ENCODE measurements at regions not wholly inside any gene's neighbourhood (a gene's known extent, or its start where the extent isn't known, plus 50 kb on each side); places are given as distances from the start of the nearest gene placed in this dataset.
A peak's percentile ranks its signal among the peaks of the same experiment; 100 is the strongest.
"Not testable (repeated sequence)": the region's sequence is repeated elsewhere in the genome, so short reads cannot be mapped to it uniquely, and the experiment has no call there.

DNA sequence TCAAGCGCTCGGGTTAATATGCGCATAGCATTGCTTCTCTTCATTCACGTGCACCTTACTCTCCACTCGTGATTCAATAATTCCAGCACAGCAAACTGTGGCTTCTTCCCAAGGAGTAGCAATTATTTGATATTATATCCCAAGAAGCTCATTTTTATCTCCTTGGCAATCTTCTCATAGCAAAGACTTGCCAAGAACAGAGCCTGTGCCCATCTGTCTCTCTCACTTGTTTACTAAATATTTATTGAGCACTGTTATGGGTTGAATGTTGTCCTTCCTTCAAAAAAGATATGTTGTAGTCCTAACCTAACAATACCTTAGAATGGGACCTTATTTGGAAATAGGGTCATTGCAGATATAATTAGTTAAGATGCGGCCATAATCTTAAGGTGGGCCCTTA lies 233.7 kb downstream of the TFCP2L1 start:
- no peak for DNase-seq (ENCODE audit: low spot score)

DNA sequence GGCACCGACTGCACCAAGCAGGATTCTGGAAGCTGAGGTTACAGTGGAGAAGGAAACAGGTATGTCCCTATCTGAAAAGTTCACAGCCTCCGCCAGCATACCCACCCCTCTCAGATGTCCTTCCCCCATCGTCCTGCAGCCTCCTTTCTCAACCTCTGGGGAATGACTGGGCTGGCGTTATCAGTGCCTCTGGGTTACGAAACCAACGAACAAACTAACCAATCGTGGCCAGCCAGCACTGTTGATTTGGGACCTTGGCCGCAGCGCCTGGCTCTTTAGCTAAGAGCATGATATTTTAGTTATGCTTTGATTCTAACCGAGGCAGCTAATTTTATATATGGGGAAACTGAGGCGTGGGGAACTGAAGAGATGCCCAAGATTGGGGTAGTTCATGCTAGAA lies 233.0 kb downstream of the TFCP2L1 start:
- no peak for DNase-seq (ENCODE audit: low spot score)

DNA sequence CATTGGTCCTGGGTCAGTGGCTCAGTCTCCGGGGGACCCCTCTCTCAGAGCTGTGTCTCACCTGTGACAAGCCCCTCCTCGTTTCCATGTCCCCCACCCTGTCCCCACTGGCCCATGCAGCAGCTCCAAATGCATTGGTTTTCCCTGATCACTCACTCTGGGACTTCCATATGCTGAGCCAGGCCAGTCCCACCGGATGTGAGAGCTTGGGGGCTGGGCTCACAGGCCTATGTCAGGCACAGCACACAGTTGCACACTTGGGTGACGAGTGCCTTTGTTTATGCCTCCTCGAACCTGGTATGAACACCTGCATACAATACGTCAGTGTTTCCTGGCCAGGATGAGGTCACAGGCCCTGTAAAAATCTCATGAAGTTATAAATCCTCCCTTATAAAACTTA lies 232.5 kb downstream of the TFCP2L1 start:
- DNase-seq (ENCODE audit: low spot score): no peak

DNA sequence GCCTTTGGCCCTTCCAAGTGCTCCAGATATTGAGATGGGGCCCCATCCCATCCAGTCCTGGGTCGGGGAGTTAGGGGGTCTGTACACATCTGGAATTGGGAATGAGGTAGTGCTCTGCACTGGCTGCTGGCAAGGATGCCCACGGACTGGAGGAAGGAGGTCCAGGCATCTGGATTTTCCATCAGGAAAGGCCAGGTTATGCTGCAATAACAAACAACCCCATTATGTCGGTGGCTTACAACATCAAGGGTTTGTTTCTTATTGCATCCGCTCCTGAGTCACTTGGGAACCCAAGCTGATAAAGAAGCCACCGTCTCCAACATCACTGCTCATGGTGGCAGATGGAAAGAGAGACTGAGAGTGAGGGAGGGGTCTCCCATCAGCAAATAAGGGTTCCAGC lies 229.9 kb downstream of the TFCP2L1 start:
- no peak for DNase-seq (ENCODE audit: low spot score)

DNA sequence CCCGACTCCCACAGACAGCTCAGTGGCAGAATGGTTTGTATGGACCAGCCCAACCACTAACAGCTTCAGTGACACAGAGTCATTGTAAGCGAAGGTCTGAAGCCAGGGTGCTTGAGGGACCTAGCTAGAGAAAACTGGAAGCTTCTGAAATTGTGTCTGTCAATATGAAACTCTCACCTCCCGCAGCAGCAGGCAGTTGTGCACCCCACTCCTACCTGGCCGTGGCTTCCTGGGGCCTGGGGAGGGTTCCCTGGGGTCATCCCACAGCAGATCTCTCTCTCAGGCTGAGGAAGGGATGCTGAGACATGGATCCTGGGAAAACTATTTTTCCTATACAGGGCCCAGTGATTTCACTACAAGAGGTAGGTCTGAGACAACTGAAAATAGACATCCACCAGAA lies 229.5 kb downstream of the TFCP2L1 start:
- no peak for DNase-seq (ENCODE audit: low spot score)

DNA sequence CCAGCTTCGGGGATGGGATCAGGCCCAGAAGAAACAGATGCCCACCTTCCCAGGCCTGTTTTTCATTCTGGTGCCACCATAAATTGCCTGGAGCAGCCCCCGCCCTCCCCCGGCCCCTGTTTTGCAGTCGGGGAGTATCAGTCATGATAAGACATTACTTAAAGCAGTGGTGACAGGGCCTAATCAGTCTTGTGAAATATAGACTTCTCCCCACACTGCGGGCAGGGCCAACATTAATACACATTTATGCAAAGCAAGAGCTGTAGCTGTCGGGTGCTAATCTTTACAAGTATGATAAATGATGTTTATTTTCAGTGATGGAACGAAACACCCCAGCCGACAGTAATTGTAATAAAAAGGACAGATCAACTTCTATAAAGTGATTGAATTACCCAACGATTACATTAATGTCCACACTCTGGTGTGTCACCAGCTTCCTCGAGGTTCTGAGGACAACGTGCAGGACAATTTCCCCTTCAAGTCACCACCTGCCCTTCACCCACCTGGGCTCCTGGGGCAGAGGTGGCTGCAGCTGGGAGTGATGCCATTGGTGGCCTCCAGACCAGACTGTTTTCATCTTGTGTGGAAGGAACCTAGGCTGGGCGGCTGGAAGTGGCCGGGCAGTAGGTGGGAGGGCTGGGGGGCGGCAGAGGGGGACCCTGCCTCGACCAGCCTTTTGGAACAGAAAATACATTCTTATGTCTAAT lies 226.0 kb downstream of the TFCP2L1 start:
- DNase-seq (ENCODE audit: low spot score): no peak

DNA sequence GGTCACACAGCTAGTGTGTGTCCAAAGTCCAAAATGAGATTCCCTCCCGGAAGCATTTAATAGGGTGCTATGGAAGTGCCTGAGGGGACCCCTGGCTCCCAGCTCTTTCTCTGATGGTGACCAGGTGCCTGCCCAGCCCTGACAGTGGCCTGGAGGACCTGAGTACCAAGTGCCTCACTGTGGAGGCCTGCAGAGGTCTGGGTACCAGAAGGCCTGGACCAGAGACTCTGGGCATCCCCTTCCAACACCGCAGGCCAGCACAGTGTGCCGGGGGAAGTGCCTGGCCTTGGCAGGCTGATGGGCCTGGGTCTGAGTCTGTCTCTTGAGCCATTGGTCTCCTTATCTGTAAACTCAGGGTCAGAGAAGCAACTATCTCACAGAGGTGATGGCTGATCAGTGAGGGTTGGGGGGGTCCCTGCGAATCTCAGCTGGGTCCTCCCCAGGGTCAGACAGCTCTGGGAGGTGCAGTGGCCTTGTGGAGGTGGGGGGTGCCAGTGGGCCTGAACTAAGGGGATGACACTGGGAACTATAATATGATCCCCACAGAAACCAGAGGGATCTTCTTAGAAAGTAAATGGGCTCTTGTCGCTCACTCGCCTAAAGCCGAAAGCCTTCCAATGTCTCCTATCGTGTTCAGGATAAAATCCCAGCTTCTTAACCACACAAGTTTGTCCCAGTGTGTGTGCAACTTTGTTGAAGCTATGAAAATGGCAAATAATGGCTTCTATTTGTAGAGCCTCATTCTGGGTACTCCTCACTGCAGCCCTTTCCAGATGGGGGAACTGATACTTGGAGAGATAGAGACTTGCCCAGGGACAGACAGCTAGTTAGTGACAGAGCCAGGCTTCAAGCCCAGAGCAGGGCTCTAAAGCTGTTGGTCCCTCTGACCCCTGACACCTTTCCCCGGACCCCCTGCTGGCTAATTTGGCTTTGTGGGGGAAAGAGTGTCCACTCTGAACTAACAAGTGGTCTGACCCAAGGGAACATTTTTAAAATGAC lies 225.1 kb downstream of the TFCP2L1 start:
- no peak for DNase-seq (ENCODE audit: low spot score)

DNA sequence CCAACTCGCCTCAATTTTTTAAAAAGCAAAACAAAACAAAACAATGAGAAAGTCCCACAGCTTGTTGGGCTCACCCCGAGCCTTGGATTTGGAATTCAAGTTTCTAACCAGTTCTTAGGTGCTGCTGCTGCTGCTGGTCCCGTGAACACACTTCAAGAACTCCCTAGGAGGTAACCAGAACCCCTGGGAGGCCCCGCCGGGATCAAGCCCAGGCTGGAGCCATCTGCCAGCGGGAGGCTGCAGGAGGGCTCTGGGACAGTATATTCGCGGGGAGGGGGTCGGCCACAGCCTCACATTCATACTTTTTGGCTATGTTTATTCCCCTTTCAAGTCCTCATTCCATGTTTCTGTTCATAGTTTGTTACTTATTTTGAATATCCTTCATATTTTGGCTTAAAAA lies 223.4 kb downstream of the TFCP2L1 start:
- DNase-seq (ENCODE audit: low spot score): no peak

DNA sequence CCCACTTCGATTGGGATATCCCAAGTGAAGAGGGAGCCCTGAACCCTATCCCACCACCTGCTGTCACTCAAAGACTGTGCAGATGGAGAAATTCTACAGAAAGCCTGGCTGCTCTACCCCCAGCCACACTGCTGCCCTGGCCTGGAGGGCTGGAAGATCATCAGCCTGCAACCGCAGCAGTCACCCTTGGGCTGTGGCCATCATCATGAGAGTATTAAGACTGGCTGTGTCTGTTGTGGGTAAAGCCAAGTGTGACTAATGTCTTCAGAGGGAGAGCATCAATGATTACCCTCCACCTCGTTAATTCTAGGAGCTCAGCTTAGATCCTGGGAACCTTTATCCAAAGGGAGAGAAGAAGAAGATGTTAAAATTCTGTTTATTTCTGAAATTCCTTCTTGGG lies 221.5 kb downstream of the TFCP2L1 start:
- DNase-seq (ENCODE audit: low spot score): no peak

DNA sequence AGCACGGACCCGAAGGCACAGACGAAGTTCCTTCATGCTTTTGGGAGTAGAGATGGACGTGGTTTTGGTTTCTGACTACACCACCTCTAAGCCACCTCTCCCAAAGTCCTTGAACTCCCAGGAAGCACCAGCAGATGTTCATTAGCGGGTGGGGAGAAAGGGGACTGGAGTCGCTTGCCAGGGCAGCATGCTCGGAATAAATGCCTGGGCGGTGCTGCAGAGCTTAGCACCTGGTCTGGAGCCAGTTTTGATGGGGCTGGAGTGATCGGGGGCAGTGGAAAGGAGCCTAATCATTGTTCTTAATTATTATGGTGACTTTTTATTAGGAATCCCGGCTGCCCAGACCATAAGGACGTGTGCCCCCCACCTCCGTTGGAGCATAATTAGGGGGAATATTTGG lies 220.8 kb downstream of the TFCP2L1 start:
- no peak for DNase-seq (ENCODE audit: low spot score)

DNA sequence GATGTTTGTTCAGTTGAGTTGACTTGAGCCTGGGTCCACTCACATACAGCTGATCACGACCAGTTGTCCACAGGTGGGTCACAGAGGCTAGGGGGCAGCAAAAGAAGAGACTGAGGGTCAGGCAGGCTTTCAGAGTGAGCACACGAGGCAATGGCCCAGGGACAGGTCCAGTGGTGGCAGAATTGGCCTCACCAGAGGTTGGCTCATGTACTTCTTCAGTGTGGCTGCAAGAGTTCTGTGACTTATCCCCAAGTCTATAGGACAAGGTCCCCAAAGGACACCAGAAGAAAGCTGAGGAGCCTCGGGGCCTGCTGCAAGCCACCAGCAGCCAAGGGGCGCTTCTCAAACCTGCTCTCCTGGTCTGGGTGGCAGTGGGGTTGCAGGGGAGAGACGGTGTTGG lies 219.8 kb downstream of the TFCP2L1 start:
- no peak for DNase-seq (ENCODE audit: low spot score)

DNA sequence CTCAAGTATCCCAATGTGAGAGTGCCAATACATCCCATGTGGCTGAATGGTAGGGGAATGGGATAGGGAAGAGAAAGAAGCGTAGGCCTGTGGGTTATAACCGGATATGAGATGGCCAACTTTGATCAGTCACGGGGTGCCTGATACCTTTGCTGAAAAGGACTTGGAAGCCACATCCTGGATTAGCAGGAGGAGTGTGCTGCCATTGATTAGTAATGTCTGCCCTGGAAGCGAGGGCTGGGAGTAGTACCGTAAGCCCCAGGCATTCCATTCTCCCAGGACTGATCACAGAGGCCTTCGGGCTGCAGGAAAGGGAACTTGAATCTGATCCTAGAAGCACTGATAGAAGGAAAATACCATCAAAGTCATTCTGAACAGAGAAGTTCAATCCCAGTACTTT lies 218.5 kb downstream of the TFCP2L1 start:
- DNase-seq (ENCODE audit: low spot score): no peak

DNA sequence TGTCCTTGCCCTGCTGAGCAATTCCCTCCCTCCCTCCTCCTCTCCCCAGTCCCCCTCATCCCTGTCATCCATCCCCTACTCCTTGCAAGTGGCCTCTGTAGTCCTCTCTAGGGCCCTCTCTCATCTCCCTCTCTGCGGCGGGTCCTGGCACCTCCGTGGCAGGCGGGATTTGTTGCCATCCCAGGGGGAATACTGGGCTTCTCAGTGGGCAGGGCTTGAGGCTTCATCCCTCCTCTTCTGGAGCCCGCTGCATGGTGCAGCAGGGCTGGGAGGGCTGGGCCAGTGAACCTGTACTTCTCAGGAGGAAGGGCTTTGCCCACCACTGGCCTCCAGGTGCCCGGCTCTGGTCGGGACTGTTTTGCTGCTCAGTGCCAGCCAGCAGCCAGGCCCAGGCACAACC lies 216.2 kb downstream of the TFCP2L1 start:
- no peak for DNase-seq (ENCODE audit: low spot score)

DNA sequence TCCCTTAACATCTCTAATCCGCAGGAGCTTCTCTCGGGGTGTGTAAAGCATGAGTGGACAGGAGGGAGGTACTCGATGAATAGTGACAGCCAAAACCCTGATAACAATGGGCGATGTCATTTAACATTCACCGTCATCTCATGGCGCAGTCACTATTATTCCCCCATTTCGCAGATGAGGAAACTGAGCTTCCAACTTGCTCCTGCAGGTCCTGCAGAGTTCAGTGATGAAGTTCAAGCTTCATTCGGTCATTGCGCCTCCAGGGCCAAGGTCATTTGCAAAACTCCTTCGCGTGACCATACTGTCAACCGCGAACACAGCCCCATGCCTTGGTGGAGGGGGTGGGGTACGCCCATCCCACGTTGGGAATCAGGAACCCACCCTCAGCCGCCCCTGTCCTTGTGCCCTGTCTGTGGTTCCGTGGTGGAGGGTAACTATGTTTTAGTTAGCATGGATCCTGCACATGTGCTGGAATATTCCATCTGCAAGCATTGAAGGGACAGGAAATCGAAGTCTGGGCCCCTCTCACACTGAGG lies 215.5 kb downstream of the TFCP2L1 start:
- DNase-seq (ENCODE audit: low spot score): no peak

DNA sequence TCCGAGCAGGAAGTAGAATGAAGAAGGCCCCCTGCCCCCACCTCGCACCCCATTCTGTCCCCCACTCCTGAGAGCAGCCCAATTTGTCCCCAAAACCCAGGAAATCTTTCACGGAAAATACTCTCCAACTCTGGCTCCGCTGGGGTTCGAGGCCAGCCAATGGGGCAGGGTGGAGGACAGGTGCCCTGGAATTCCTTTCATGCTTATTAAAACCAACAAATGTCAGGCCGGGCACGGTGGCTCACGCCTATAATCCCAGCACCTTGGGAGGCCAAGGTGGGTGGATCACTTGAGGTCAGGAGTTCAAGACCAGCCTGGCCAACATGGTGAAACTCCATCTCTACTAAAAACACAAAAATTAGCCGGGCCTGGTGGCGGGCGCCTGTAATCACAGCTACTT lies 214.9 kb downstream of the TFCP2L1 start:
- not testable (repeated sequence) for DNase-seq (ENCODE audit: low spot score)

DNA sequence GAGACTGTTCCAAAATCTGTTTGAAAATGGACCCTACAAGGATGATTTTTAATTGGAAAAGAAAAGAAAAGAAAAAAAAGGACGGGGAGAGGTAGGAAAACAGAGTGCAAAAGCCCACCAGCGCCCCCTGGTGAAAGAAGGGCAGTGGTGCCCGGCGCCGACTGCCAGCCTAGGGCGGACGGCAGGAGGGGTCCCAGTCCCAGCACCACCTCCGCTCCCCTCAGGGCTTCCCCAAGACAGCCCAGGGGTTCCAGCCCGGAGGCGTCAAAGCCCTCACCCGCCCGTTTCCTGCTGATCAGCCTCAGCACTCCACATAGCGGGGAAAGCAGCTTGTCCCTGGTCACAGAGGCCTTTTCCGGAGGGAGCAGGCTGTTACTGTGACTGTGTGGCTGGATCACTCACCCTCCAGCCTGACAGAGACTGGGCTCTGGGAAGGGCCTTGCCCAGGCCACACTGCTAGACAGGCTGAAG lies 213.9 kb downstream of the TFCP2L1 start:
- DNase-seq (ENCODE audit: low spot score): peak; percentile 40

DNA sequence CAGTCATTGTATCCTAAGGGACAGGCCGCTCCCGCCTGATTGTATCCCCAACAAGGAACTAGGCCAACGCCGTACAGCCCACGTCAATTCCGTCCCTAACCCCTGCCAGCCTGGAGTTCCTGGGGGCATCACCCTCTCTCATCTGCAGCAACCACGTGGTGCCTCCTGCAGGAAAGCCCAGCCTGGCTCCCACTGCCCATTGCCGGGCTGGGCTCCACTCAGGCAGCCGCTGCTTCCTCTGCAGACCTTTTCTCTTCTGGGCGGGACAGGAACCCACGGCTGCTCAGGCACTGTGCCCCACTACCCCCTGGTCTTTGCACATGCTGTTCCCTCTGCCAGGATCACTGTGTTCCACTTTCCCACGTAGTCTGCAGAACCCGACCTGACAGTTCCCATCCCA lies 212.2 kb downstream of the TFCP2L1 start:
- DNase-seq (ENCODE audit: low spot score): no peak

DNA sequence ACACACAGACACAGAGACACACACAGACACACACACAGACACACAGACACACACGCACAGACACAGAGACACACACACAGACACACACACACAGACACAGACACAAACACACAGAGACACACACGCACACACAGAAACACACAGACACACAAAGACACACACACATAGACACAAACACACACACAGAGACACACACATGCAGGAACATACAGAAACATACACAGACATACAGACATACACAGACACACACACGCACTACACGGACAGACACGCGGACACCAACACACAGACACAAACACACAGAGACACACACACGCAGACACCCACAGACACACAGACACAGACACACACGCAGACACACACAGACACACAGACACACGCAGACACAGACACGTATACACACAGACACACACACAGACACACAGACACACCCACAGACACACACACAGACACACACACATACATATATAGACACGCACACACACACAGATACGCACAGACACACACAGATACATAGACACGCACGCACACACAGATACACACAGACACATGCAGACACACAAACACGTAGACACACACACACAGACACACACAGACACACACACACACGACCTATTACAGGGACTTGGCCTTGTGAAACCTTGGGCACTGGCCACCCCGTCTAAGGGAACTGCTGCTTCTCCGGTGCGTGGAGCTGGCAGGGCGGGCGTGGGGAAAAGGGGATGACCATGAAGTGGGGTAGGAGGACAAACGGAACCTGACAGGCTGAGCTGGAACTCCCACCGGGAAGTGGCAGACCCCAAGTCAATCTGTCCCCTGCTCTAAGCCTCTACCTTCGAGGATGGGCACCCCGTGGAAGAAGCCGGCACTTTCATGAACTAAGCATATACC lies 211.4 kb downstream of the TFCP2L1 start:
- no peak for DNase-seq (ENCODE audit: low spot score)

DNA sequence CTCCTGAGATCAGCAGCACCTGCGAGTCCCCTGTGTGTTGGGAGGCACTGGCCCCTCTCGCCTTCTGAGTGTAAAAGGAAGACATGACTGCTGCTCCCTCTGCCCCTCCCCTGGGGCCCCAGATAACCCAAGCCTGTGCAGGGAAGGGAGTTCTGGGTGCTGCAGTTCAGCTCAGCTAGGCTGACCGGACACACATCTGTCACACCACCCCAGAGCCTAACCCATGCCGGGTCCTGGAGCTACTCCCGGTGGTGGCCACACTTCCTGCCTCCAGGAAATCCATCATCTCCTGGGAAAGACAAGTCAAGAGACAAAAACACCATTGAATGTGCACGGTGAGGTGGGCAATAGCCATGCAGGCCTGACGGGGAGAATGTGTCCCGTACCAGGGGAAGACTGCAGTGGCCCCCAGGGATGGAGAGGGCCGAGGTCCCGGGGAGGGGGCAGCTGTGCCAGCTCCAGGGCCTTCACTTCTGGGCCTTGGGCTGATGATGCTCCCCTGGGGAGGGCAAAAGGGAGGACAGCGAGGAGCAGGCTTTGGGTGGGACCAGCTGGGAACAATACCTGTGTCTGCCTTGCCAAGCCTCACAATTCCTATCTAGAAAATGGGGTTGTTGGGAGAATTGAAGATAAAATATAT lies 210.6 kb downstream of the TFCP2L1 start:
- no peak for DNase-seq (ENCODE audit: low spot score)

DNA sequence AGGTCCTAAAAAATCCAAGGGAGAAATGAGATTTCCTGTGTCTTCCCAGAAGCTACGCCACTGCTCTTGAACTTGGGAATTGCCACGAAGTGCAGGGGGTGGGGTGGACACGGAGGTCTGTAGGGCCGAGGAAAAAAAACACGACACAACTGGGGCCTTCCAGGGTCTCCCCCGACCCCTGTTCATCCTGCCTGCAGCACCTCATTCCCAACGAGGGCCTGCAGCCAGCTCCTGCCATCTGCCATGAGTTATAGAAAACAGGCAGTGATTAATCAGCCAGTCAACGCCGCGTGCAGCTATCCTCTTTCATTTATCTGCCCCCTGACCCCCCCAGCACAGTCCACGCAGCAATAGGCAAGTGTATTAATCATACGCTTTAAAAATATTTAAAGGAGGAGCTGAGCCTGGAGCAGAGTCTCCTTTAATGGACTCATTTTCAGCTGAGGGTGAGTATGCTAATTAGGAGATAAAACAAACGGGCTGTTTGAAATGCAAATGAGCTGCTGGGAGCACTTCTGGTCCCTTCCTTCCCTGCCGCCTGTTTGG lies 209.9 kb downstream of the TFCP2L1 start:
- peak; percentile 98 for DNase-seq (ENCODE audit: low spot score)
